ENCODE measurements at regions not wholly inside any gene's neighbourhood (a gene's known extent, or its start where the extent isn't known, plus 50 kb on each side); places are given as distances from the start of the nearest gene placed in this dataset.

GRCh38 chr12:96132819-96133218 is 61.4 kb upstream of the ELK3 start:
- POLR2A ChIA-PET = no interaction called here

GRCh38 chr12:96134200-96134599 is 60.0 kb upstream of the ELK3 start:
- no peaks in the 10 kb centered on the region for H3K36me3 ChIP-seq (ENCODE audit: control insufficient read depth in 2 of 2, insufficient read depth in 1 of 2, low read length in 2 of 2)
- no peak overlapping the region for H3K4me3 ChIP-seq (ENCODE audit: low read depth, low read length)
- ChIA-PET POLR2A (no interaction called here), CTCF (no interaction called here)
- H3K27ac ChIP-seq (ENCODE audit: extremely low read depth, low read depth, low read length) = no peak overlapping the region
- no peaks in the 10 kb centered on the region for H3K4me1 ChIP-seq (ENCODE audit: control insufficient read depth, insufficient read depth, low read length)
- H3K9me3 ChIP-seq (ENCODE audit: control insufficient read depth, insufficient read depth, low read depth, low read length) = no peaks in the 10 kb centered on the region
- no peak for TF ChIP-seq ZNF239 (tag by site-specific recombination; IDR thresholded peaks at IDR 0.05)
- TF ChIP-seq ZNF362 (tag by site-specific recombination; IDR thresholded peaks at IDR 0.05) = no peak
- no peak for TF ChIP-seq ZNF426 (tag by site-specific recombination; IDR thresholded peaks at IDR 0.05)
- no peak for TF ChIP-seq ZNF433 (tag by site-specific recombination; IDR thresholded peaks at IDR 0.05; ENCODE audit: low read depth)
- TF ChIP-seq ZBTB8A (tag by site-specific recombination; IDR thresholded peaks at IDR 0.05) = no peak
- TF ChIP-seq KLF10 (tag by site-specific recombination; IDR thresholded peaks at IDR 0.05) = no peak
- TF ChIP-seq ZNF18 (tag by site-specific recombination; IDR thresholded peaks at IDR 0.05) = no peak
- no peak for TF ChIP-seq ZNF785 (tag by site-specific recombination; IDR thresholded peaks at IDR 0.05)
- TF ChIP-seq SP2 (tag by site-specific recombination; IDR thresholded peaks at IDR 0.05) = no peak
- no peak for TF ChIP-seq GFI1B (tag by site-specific recombination; IDR thresholded peaks at IDR 0.05)
- no peak for TF ChIP-seq ZNF791 (tag by site-specific recombination; IDR thresholded peaks at IDR 0.05)
- TF ChIP-seq ZNF341 (tag by site-specific recombination; IDR thresholded peaks at IDR 0.05; ENCODE audit: low read depth) = no peak
- no peak for TF ChIP-seq ZNF830 (tag by site-specific recombination; IDR thresholded peaks at IDR 0.05; ENCODE audit: low read depth)
- TF ChIP-seq PATZ1 (tag by site-specific recombination; IDR thresholded peaks at IDR 0.05) = no peak
- no peak for TF ChIP-seq ZNF560 (tag by site-specific recombination; IDR thresholded peaks at IDR 0.05; ENCODE audit: borderline replicate concordance)
- TF ChIP-seq ZSCAN16 (tag by site-specific recombination; IDR thresholded peaks at IDR 0.05) = no peak

More at GRCh38 chr12:96132819-96133218, 61.4 kb upstream of the ELK3 start:
- TF ChIP-seq AEBP2 (tag by site-specific recombination; IDR thresholded peaks at IDR 0.05; ENCODE audit: borderline replicate concordance) (no peak), ZNF654 (tag by site-specific recombination; IDR thresholded peaks at IDR 0.05; ENCODE audit: low read depth) (no peak), ZNF548 (tag by site-specific recombination; IDR thresholded peaks at IDR 0.05) (no peak), ZNF202 (tag by site-specific recombination; IDR thresholded peaks at IDR 0.05; ENCODE audit: borderline replicate concordance) (no peak), ZNF629 (tag by site-specific recombination; IDR thresholded peaks at IDR 0.05) (no peak), ZNF146 (tag by site-specific recombination; IDR thresholded peaks at IDR 0.05) (no peak)
- Histone ChIP-seq H3K4me3 (ENCODE audit: low read depth, low read length) (no peak overlapping the region), H3K4me1 (ENCODE audit: control insufficient read depth, insufficient read depth, low read length) (no peaks in the 10 kb centered on the region), H3K27ac (ENCODE audit: extremely low read depth, low read depth, low read length) (no peak overlapping the region), H3K36me3 (ENCODE audit: control insufficient read depth in 2 of 2, insufficient read depth in 1 of 2, low read length in 2 of 2) (no peaks in the 10 kb centered on the region), H3K9me3 (ENCODE audit: control insufficient read depth, insufficient read depth, low read depth, low read length) (no peaks in the 10 kb centered on the region)
- CTCF ChIA-PET = interaction anchor here (0.5 to 0.7 kb wide), 3 partner anchors 64 to 601 kb away, joined by 3 to 4 read pairs (median 3); no protein-coding TSS in a partner anchor
